Endothelial cell of umbilical vein (primary cell): ENCODE measurements at regions not wholly inside any gene's neighbourhood (a gene's known extent, or its start where the extent isn't known, plus 50 kb on each side); places are given as distances from the start of the nearest gene placed in this dataset.

Experiments used
- BruUV-seq: library from RNA; stranded (reverse); fragments of 400-500 nt; replicated peaks from 2 replicates; lab custom pipeline; 2021; lab: Mats Ljungman, UMichigan
- CTCF ChIA-PET: fragments of 300-600, 350-600 bp; sonication (Branson Sonifier 250); formaldehyde crosslinking; loops from one replicate; lab custom pipeline; 2021; ENCODE audit warnings: antibody characterized with exemption, inconsistent platforms; lab: Charles Lee
- POLR2A ChIA-PET: fragments of 300-600, 350-600 bp; sonication (Branson Sonifier 250); formaldehyde crosslinking; loops from one replicate; lab custom pipeline; 2021; ENCODE audit warnings: antibody characterized with exemption, inconsistent platforms; lab: Charles Lee
- DNase-seq: peaks from one replicate; pipeline ENCODE4 v3.0.0-alpha.2; 2011; ENCODE audit warnings: low read depth, low spot score
- FAIRE-seq: peaks from 2 replicates; lab custom pipeline; 2011; peaks lifted over from hg19 to GRCh38; lab: Jason Lieb, UNC
- H2AFZ ChIP-seq: 2 replicates; pipeline ENCODE4 v1.6.0; 2012; ENCODE audit warnings: low read depth, low read length, control low read depth, inconsistent platforms
- H3K27ac ChIP-seq: 2 replicates; pipeline ENCODE4 v1.5.1; 2011; ENCODE audit warnings: low read depth, mild to moderate bottlenecking, control low read depth, low read length, moderate library complexity; ENCODE audit not compliant: insufficient read depth
- H3K27me3 ChIP-seq, 2 experiments: 2 replicates each; pipeline versions ENCODE4 v1.6.0 to v1.6.1; 2011; ENCODE audit warnings: low read length in 2 of 2, mixed read lengths in 1 of 2; ENCODE audit not compliant: control insufficient read depth in 2 of 2, insufficient read depth in 2 of 2
- H3K36me3 ChIP-seq, 2 experiments: 2 replicates in 1 of 2; 3 replicates in 1 of 2; pipeline ENCODE4 v1.5.1; 2011; ENCODE audit warnings: low read length in 2 of 2, mild to moderate bottlenecking in 1 of 2, moderate library complexity in 1 of 2; ENCODE audit not compliant: control insufficient read depth in 2 of 2, insufficient read depth in 2 of 2; ENCODE audit errors: extremely low read depth in 1 of 2
- H3K4me1 ChIP-seq: 3 replicates; pipeline ENCODE4 v1.5.1; 2011; ENCODE audit warnings: mild to moderate bottlenecking, low read length; ENCODE audit not compliant: control insufficient read depth, insufficient read depth; ENCODE audit errors: extremely low read depth
- H3K4me2 ChIP-seq: 2 replicates; pipeline ENCODE4 v1.6.1; 2011; ENCODE audit warnings: low read length, control low read depth, mixed read lengths; ENCODE audit not compliant: insufficient read depth
- H3K4me3 ChIP-seq, 3 experiments: fragments of 200-600 bp in 1 of 3; sonication (generic), shearing (Covaris generic) in 1 of 3; replicated peaks in 1 of 3; 2 replicates each; pipeline ENCODE4 v1.5.1; 2011 to 2016; ENCODE audit warnings: control low read depth in 3 of 3, low read length in 3 of 3, mild to moderate bottlenecking in 2 of 3, inconsistent platforms in 1 of 3, low read depth in 1 of 3, moderate library complexity in 1 of 3; ENCODE audit not compliant: insufficient read depth in 1 of 3
- H3K79me2 ChIP-seq: 2 replicates; pipeline ENCODE4 v1.6.0; 2012; ENCODE audit warnings: low read length, inconsistent platforms; ENCODE audit not compliant: control insufficient read depth, insufficient read depth
- H3K9ac ChIP-seq: replicated peaks from 2 replicates; pipeline ENCODE3; 2011; ENCODE audit warnings: low read length, control low read depth; ENCODE audit not compliant: insufficient read depth; ENCODE audit errors: extremely low read depth
- H3K9me1 ChIP-seq: replicated peaks from 3 replicates; pipeline ENCODE4 v1.6.0; 2011; ENCODE audit warnings: mild to moderate bottlenecking, low read length; ENCODE audit not compliant: control insufficient read depth, insufficient read depth; ENCODE audit errors: extremely low read depth
- H3K9me3 ChIP-seq: replicated peaks from 2 replicates; pipeline ENCODE4 v1.5.1; 2012; ENCODE audit warnings: low read length, inconsistent platforms; ENCODE audit not compliant: control insufficient read depth, insufficient read depth
- H4K20me1 ChIP-seq: replicated peaks from 2 replicates; pipeline ENCODE3; 2011; ENCODE audit warnings: mild to moderate bottlenecking, low read length; ENCODE audit not compliant: control insufficient read depth, insufficient read depth; ENCODE audit errors: extremely low read depth
- EZH2 ChIP-seq: IDR thresholded peaks from 2 replicates; pipeline ENCODE4 v1.6.1; 2012; ENCODE audit warnings: borderline replicate concordance, low read depth, mild to moderate bottlenecking, moderate library complexity, low read length, inconsistent platforms; ENCODE audit not compliant: severe bottlenecking
- FOS ChIP-seq: IDR thresholded peaks from 2 replicates; pipeline ENCODE4 v1.6.1; 2011; ENCODE audit warnings: mild to moderate bottlenecking, low read length, moderate library complexity, borderline replicate concordance; ENCODE audit not compliant: insufficient read depth
- GATA2 ChIP-seq: IDR thresholded peaks from 2 replicates; pipeline ENCODE4 v1.7.0; 2011; ENCODE audit warnings: low read depth, mild to moderate bottlenecking, moderate library complexity, mixed read lengths, low read length; ENCODE audit not compliant: insufficient read length, insufficient read depth
- JUN ChIP-seq: IDR thresholded peaks from 2 replicates; pipeline ENCODE4 v1.6.1; 2011; ENCODE audit warnings: borderline replicate concordance, low read depth; ENCODE audit not compliant: insufficient read length, insufficient read depth
- MYC ChIP-seq: IDR thresholded peaks from one replicate; pipeline ENCODE4 v1.6.1; 2011; ENCODE audit warnings: mild to moderate bottlenecking, low read depth, low read length
- POLR2A ChIP-seq: IDR thresholded peaks from 2 replicates; pipeline ENCODE4 v1.6.1; 2012; ENCODE audit warnings: low read depth, mild to moderate bottlenecking, control low read depth, low read length
- POLR2AphosphoS5 ChIP-seq: IDR thresholded peaks from 2 replicates; pipeline ENCODE4 v1.6.1; 2012; ENCODE audit warnings: low read depth, mild to moderate bottlenecking, control low read depth, low read length, moderate library complexity; ENCODE audit not compliant: insufficient read depth
- dilution Hi-C: fragments of 300-500 bp; cut with MboI; formaldehyde crosslinking; loops from one replicate; pipeline ENCODE4 v1.15.0; 2019; ENCODE audit warnings: low sequenced_read_pairs; ENCODE audit not compliant: extremely low pct_ligation_motif_present
- intact Hi-C: fragments of 100-400 bp; cut with micrococcal nuclease; formaldehyde crosslinking; loops from one replicate; pipeline ENCODE4 v1.10.0; 2022
- TF ChIP-seq, protein P1 (sequence below): IDR thresholded peaks from 2 replicates; pipeline ENCODE4 v1.6.1; 2011; ENCODE audit not compliant: insufficient read depth, insufficient read length
- TF ChIP-seq, protein P2 (sequence below), 2 donors: IDR thresholded peaks; 1 replicate in 1 of 2; 2 replicates in 1 of 2; pipeline ENCODE4 v1.5.1; 2011; ENCODE audit warnings: low read length in 2 of 2, mild to moderate bottlenecking in 2 of 2, moderate library complexity in 2 of 2, control low read depth in 1 of 2, inconsistent platforms in 1 of 2, low read depth in 1 of 2; ENCODE audit not compliant: insufficient read depth in 1 of 2; ENCODE audit errors: extremely low read depth in 1 of 2

DNA sequence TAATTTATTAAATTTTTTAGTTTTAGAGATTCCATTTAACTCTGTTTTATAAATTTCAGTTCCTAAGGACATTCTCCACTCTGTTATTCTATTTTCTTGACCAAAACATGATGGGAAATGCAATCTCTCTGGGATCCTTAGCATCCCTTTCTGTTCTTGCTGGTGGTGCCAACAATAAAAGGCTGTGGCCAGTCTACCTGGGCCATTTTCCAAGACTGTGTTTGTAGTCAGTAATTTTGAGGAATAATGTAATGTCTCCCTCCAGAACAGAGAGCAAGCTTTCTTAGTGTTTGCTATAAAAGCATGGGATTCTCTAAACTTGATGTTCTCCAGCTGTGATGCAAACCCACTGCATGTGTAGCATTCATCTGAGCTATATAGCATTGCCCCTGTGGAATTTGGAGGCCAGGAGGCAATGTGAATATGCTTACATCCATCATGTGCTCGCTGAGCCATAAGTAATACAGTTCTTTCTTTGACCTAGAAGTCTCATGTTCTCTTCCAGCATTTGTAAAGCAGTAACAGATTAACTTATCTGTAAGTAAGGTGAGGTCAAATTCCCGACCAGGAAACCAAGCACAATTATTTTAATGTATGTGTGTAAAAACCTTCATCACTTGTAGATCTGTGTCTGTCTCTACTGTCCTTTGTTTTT, 211.5 kb upstream of the TAS2R1 start:
- intact Hi-C loops (no loop called here), dilution Hi-C loops (no loop called here)
- H3K4me2 ChIP-seq, result no peak overlapping the region
- POLR2A ChIA-PET, result no interaction called here
- H3K9me1 ChIP-seq, result no peaks in the 10 kb centered on the region
- H3K79me2 ChIP-seq, result no peaks in the 10 kb centered on the region
- FAIRE-seq (no peak), DNase-seq (no peak)
- H3K9me3 ChIP-seq, result peaks cover 4% of the 10 kb centered on the region
- no peak for TF ChIP-seq FOS
- TF ChIP-seq POLR2AphosphoS5, result no peak
- no peak for TF ChIP-seq GATA2
- TF ChIP-seq POLR2A, result no peak
- no peak for TF ChIP-seq JUN
- TF ChIP-seq EZH2, result no peak
- TF ChIP-seq MYC, result no peak
- TF ChIP-seq, protein P1, sequence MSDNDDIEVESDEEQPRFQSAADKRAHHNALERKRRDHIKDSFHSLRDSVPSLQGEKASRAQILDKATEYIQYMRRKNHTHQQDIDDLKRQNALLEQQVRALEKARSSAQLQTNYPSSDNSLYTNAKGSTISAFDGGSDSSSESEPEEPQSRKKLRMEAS, result no peak
- TF ChIP-seq, protein P2, sequence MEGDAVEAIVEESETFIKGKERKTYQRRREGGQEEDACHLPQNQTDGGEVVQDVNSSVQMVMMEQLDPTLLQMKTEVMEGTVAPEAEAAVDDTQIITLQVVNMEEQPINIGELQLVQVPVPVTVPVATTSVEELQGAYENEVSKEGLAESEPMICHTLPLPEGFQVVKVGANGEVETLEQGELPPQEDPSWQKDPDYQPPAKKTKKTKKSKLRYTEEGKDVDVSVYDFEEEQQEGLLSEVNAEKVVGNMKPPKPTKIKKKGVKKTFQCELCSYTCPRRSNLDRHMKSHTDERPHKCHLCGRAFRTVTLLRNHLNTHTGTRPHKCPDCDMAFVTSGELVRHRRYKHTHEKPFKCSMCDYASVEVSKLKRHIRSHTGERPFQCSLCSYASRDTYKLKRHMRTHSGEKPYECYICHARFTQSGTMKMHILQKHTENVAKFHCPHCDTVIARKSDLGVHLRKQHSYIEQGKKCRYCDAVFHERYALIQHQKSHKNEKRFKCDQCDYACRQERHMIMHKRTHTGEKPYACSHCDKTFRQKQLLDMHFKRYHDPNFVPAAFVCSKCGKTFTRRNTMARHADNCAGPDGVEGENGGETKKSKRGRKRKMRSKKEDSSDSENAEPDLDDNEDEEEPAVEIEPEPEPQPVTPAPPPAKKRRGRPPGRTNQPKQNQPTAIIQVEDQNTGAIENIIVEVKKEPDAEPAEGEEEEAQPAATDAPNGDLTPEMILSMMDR (IDR thresholded peaks at IDR 0.05; ENCODE audit: extremely low read depth in 1 of 2, insufficient read depth in 1 of 2, low read depth in 1 of 2, low read length in 2 of 2), result no peak
- CTCF ChIA-PET, result no interaction called here
- H2AFZ ChIP-seq, result no peak overlapping the region
- no peak overlapping the region for H3K27ac ChIP-seq
- H3K4me1 ChIP-seq, result no peaks in the 10 kb centered on the region
- H3K9ac ChIP-seq, result no peak overlapping the region
- no TSS peak for BruUV-seq
- H3K27me3 ChIP-seq, result no peaks in the 10 kb centered on the region
- H3K36me3 ChIP-seq, result no peaks in the 10 kb centered on the region
- no peak overlapping the region for H3K4me3 ChIP-seq
- no peaks in the 10 kb centered on the region for H4K20me1 ChIP-seq
